ENCODE measurements at regions not wholly inside any gene's neighbourhood (a gene's known extent, or its start where the extent isn't known, plus 50 kb on each side); places are given as distances from the start of the nearest gene placed in this dataset.

- TF ChIP-seq EZH2 (IDR thresholded peaks at IDR 0.05; ENCODE audit: borderline replicate concordance, insufficient read depth, low read length, poor library complexity, severe bottlenecking): no peak
- no peak for TF ChIP-seq TAF1 (IDR thresholded peaks at IDR 0.05; ENCODE audit: low read depth)
- TF ChIP-seq EP300 (conservative IDR thresholded peaks at IDR 0.05; ENCODE audit: poor library complexity, severe bottlenecking): no peak
- no peak for TF ChIP-seq CTCF (IDR thresholded peaks at IDR 0.05; ENCODE audit: poor library complexity, severe bottlenecking)
- TF ChIP-seq RAD21 (conservative IDR thresholded peaks at IDR 0.05): no peak
Measured at GRCh38 chr15:35886765-35887164, 340.8 kb upstream of the DPH6 start.

Data from neural cell (in vitro differentiated cells).